A204.1 (cell line): ENCODE measurements at regions not wholly inside any gene's neighbourhood (a gene's known extent, or its start where the extent isn't known, plus 50 kb on each side); places are given as distances from the start of the nearest gene placed in this dataset.

ENCODE experiments used
- FAIRE-seq: peaks from 2 replicates; lab custom pipeline; 2012; peaks lifted over from hg19 to GRCh38; lab: Jason Lieb, UNC

DNA sequence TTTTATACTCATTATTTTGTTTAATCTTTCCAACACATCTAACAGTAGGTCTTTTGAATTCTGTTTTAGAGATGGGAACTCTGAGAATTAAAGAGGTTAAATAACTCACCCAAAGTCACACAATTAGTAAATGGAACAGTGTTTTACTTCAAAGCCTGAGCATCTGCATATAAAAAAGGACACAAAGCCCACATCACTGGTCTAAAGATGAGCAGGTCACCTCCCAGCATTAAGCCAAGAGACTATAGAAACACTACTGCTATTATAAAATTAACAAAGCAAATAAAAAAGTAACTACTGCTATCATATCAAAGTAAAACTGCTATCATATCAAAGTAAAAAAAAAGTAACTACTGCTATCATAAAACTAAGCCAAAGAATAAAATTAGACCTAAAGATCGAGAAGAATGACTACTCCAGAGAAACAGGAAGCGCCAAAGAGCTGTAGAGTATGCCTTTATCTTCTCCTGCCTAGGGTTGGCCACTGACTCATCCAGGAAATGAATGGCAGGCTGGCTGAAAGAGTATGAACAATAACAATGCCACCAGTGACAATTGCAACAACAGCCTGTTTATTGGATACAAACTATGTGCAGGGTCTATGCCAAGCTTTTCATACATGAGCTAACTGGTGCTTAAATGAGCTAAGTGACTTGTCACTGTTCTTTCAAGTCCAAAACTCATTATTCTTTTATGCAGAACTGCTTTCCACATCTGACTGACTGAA lies 1153.0 kb upstream of the TENM4 start:
- no peak for FAIRE-seq

DNA sequence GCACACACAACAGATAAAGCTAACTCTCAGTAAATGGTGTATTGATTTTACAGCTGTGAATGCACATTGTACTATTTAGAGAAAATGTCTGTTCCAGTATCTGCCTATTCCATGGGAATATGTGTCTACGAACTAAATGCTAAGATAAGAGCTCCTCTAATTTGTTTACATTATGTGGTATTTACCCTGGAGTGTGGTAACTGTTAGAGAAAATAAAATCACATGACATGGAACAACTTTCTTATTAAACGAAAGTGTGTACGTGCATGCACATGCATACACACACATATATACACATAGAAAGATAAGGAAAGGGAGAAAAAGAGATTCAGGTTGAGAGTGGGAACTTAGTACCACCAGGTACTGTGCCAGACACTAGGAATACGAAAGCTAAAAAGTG lies 1151.7 kb upstream of the TENM4 start:
- FAIRE-seq: no peak

DNA sequence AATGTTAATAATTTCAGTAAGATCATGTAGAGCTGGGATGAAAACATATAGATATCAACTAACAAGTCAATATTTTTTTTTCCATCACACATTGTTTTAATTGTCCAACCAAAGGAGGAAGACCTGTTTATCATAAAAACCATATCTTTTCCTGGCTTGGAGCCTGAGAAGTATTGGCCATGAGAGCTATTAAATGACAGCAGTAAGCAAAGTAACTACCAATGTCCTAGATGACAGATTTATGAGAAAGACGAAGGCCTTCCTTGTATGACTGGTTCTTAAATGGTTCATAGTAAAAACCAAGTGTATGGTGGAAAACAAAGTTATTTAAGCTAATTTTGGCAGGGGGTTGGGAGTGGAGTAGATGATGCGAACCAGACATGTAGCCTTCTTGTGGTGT lies 1147.1 kb upstream of the TENM4 start:
- FAIRE-seq: no peak

DNA sequence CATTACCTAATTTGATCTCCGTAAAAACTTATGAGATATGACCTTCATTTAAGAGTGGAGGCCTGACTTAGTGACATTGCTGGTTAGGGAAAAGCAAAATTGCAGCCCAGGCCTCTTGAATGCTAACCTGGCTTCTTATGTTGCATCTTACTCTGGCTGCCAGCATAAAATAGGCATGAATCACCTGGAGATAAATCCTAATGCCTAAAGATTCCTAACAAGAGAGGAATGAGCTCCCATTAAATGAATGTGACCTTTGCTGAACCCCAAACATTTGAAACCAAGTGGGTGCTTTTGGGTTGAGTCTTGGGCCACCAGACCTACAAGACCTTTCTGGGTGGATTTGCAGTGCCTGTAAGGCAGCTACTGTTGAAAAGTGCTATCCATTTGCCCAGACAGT lies 1145.6 kb upstream of the TENM4 start:
- FAIRE-seq: no peak

DNA sequence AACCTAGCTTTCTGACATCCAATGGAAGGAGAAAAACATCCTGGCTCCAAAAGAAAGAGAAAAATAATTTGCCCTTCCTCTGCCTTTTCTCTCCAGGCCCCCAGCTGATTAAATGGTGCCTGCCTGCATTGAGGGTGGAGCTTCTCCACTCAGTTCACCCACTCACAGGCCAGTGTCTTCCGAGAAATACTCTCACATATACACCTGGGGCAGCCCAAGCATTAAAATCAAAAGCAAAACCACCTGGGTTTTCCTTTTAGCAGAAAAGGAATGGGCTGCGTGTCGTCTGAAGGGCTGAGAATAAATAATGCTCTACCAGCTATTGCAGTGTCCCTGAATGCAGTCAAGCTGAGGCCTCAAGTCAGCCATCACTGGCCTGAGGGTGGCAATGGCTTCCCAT lies 1143.8 kb upstream of the TENM4 start:
- FAIRE-seq: no peak

DNA sequence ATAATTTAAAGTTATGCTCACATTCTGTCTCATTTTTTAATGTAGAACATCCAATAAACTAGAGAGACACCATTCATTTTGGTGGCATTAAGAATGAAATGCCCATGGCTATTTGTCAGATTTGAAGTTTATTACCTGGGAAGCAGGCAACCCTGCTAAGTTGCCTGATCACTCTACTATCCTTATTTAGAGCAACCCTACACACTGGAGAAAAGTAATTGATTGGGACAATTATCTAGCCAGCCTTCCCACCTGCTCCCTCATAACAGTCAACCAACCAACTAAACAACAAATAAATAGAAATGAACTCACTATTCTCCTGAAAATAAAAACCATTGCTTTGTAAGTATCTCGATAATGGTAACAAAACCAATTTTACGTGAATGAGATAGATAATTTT lies 1129.0 kb upstream of the TENM4 start:
- no peak for FAIRE-seq

DNA sequence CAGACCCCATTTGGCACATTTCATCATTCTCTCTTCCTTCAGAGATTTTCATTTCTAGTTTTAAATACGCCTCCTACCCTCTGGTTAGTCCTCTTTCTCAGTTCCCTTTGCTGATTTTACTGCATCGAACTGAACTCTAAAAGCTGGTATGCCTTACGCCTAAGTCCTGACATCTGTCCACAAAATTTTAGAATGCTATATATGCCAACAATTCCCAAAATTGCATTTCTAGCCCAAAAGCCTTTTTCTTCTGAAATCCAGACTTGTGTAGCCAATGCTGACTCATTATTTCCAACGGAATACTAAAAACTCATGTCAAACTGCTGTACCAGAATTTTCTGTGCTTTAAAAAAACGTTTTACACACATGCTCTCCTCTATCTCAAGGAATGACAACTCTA lies 1124.4 kb upstream of the TENM4 start:
- FAIRE-seq: no peak

DNA sequence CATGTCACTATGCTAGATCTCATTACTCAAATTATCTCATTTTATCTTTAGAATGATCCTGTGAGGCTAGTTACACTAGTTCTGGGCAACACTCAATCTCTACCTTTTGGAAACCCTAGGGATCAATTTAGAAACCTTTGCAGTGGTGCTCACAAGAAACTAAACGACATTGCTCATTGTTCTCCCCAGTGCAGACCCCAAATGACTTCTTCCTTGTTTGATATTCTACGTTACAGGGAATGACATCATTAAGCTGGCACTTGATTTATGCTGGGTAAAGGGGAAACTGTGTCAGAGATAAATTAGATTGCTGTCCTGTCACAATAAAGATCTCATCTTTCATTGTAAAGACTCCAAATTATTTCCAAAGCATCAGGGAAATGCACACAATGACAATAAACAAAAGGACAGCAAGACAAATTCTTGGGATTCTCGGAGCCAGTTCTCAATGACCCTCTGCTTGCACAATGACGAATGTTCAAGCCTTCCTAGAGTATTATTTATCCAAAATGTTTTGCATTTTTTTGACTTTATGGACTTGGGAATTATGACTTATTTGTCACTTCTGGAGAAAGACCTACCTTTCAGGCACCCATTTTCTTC lies 1121.8 kb upstream of the TENM4 start:
- no peak for FAIRE-seq

DNA sequence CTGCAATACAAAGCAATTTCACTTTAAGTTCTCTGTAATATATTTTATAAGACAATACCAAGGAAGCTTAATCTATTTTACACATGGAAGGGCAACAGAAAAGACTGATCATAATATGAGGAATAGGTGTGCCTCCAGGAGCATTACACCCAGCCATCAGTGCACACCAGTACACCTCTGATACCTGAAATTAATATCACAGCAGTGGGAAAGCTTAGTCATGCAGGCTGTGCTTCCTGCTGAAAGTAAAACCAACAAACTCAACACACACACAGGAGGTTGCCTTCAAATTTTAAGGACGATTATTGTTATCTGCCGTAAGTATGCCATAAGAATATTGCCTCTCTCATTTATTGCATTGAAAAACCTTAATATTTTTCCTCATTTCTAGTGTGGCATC lies 1119.1 kb upstream of the TENM4 start:
- FAIRE-seq: no peak

DNA sequence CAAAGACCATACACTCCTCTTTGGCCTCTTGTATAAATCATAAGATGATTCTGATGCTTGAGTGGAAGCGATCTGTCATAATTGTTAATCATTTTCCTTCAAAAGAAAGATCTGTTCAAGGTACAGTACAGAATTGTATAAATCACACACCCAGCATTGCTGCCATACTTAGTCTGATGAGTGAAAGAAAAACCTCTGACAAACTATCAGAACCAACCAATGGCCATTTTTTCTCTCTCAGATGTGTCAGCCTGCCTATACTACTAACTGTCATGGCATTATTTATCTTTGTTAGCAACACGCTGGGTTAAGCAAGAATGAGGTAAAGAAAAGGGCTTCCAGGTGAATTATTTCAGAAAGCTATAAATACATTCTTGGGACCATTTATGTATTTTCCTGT lies 1112.7 kb upstream of the TENM4 start:
- no peak for FAIRE-seq

DNA sequence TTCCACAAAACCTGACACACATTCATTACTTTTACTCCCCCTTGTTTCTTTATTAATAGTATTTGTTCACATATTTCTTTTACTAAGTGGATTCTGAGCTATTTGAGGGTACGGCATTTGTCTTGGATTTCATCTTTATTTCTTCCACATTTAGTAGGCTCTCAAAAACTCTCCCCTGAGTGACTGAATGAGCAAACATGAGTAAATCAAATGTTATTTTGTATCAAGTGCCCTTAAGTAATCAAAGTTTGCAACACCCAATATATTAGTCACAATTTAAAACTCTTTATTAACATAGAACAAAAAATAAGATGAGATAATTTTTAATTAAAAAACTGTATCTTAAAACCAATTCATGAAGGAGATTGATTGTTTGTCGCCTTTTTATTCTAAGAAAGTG lies 1101.9 kb upstream of the TENM4 start:
- FAIRE-seq: no peak

DNA sequence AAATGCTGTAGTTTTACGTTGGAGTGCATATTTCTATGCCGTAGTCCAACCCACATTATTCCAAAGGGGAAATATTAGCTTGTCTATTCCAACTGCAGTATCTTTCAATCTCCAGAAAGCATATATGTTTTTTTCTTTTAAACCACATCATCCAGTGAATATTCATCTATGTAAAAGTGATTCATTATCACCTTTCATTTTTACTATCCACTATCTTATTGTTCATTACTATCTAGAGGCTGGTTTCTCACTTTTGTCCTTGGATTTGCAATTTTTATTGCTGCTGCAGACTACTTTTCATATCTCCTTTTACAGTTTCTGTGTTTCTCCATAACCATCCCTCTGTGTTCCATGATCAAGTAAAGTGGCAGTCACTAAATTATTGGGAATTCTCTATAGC lies 1097.2 kb upstream of the TENM4 start:
- no peak for FAIRE-seq

DNA sequence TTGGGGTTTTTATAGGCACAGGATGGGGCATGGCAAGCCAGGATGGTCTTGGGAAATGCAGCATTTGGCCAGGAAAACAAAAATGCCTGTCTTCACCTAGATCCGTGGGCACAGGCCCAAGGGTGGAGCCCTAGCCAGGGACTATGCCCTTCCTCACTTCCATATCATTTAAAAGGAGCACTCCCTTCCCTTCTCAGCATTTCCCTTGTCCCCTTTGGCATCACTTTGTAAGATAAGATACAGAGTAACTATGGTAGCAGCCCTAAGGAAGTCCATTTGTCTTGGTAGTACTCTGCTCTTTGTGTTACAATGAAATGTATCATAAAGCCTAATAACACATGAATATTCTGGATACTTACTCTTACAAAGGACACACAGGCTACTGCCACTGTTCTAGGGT lies 1092.6 kb upstream of the TENM4 start:
- FAIRE-seq: no peak

DNA sequence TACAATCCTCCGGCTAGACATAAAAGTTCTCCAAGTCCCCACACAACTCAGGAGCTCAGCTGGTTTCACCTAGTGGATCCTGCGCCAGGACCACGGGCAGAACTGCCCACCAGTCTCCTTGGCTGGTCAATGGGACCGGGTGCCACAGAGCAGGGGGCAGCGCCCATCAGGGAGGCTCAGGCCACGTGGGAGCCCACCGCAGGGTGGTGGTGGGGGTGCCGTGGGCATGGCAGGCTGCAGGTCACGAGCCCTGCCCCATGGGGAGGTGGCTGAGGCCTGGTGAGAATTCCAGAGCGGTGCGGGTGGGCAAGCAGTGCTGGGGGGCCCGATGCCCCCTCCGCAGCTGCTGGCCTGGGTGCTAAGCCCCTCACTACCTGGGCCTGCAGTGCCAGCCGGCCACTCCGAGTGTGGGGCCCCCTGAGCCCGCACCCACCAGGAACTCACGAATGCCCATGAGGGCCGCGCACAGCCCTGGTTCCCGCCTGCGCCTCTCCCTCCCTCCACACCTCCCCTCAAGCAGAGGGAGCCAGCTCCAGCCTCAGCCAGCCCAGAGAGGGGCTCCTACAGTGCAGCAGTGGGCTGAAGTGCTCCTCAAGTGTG lies 1091.9 kb upstream of the TENM4 start:
- FAIRE-seq: no peak

DNA sequence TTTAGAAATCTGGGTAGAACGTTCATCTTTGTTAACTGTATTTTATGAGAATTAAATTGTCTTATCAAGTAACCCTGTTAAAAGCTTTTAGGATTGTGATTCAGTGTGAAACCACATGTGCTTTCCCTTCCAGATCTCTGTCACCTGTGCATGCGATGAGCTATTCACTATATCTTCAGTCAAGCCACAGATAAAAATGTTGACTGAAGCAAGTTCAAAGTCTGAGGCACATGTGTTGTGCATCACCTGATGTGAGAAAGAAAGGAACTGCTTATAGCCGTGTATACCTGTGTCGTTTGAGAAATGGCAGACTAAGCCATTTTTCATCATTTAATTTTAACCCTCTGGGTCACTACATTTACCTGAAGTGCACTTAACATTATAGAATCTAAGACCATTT lies 1088.9 kb upstream of the TENM4 start:
- FAIRE-seq: no peak

DNA sequence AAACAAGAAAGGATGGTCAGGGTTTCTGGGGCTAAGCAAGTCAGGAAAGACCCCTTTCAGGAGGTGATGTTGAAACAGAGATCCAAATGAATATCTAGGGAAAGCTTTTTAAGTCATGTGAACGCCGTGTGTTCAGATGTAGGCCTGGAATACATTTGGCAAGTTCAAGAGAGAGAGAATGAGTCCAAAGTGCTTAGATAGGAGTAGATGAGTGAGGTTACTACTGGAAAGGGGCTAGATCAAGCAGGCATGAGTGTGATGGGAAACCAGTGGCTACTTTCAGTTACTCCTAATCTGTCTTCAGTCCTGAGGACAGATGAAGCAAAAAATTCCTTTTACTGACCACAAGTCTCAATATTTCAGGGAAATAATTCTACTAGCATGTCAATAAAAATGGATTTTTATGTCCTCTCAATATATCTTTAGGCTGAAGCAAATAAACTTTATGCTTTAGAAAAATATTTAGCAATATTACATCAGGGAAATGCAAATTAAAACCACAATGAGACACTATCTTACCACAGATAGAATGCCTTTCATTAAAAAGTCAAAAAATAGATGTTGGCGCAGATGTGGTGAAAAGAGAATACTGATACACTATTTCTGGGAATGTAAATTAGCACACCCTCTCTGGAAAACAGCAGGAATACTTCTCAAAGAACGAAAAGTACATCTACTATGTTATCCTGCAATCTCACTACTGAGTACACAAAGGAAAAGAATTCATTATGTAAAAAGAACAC lies 1085.0 kb upstream of the TENM4 start:
- no peak for FAIRE-seq

DNA sequence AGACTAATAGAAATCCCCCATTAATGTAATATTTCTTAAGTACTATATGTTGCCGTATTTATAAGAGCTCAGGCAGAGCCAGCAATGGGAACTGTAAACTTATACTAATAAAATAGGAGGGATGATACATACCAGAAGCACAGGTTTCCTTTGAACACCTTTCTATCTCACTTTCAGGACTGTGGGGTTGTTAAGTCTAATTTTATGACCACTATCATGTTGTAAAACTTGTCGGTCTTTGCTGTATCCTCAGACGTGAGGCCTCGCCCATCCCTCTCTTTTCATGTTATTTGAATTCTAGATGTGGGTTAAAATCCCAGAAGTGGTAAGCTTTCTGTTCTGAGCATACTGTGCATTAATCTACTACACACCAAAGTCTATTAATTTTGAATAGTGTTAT lies 1083.5 kb upstream of the TENM4 start:
- no peak for FAIRE-seq

DNA sequence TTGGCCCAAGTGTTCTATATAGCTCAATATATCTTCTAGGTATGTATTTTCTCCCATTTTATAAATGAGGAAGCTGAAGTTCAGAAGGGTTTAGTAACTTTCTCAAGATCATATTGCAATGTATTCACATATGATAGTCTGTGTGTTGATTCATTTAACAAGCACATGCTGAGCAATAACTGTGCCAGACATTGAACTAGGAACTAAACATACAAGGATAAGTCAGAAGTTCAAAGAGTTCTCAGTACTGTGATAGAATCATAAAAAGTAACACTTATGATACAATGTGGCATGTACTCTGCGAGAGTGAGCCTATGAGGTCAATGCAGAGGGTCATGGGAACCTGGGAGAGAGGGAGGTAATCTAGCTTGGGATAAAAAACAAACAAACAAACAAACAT lies 1082.2 kb upstream of the TENM4 start:
- FAIRE-seq: no peak

DNA sequence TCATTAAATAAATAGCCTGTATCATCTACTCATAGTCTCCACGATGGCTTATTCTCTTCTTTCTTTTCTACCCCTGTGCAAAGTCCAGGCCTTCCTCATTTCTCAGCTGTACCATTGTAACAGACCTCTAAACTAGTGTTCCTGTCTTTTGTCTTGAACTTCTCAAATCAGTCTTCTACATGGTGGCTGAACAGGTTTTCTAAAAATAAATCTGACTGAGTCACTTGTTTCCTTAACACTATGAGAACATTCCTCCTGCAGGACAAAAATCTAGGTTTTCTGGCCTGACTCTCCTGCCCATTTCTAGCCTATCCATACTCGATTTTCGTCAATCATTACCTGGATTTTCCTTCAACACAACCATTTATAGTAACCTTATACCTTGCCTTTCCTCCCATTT lies 1080.8 kb upstream of the TENM4 start:
- FAIRE-seq: no peak

DNA sequence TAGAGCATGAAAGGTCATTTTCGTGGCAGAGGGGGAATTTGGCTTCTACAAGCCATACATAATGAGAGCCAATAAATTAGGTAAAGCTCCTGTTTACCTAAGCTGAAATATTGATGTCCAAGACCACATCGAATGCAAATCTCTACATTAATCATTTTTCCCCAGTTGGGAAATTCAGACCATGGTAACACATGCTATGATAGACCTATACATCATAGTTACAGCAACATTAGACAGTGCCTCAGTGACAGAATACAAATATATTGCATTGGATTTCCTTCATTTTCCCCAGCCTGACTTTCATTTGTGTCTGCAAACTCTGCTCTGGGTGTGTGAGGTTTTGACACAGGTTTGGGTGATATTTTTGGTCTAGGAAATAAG lies 1079.7 kb upstream of the TENM4 start:
- no peak for FAIRE-seq

DNA sequence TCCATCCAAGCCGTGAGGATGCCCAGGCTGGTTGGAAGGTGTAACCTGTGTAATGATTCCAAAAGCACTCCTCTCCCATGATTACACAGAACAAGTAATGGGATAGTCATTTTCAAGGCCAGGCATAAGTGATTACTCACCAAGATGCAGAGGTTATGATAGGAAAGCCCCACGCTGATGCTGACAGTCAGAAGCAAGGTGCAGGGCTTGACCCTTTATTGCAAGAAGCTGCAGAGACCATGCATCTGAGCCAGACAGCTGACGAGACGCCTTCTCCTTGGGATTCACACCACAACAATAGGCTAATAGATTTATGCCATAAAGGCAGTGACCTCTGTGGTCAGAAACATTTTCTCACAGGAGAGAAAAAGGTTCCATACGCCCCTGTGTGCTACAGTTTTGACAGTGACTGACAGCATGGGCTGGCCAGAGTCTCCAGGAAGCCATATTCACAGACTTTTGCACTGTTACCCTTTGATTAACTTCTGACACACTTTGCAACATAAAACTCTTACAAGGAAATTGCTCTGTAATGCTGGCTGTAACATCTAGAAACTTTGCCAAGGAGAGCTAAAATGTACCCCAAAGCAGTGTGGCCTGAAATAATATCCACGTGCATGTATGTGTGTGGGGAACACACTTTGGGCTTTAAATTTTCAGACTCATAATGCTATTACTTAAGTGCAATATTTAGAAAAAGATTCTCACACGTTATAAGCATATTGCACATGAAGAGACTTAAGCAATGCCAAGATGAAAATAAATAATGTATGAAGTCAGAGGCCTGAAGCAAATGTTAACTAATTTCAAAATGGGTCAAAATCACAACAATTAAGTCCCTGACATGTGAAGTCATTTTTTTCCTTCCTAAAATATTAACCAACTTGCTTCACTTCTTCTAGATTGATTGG lies 1079.0 kb upstream of the TENM4 start:
- no peak for FAIRE-seq

DNA sequence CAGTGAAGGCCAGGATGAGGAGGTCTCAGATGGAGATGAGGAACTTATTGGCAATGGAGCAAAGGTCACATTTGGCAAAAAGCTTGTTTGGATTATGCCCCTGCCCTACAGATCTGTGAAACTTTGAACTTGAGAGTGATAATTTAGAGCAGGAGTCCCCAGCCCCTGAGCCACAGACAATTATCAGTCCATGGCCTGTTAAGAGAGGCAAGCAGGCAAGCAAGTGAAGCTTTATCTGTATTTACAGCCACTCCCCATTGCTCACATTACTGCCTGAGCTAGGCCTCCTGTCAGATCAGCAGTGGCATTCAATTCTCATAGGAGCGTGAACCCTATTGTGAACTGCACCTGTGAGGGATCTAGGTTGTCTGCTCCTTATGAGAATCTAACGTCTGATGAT lies 1076.9 kb upstream of the TENM4 start:
- no peak for FAIRE-seq
